ENCODE measurements at regions not wholly inside any gene's neighbourhood (a gene's known extent, or its start where the extent isn't known, plus 50 kb on each side); places are given as distances from the start of the nearest gene placed in this dataset.
"Not testable (repeated sequence)": the region's sequence is repeated elsewhere in the genome, so short reads cannot be mapped to it uniquely, and the experiment has no call there.

DNA sequence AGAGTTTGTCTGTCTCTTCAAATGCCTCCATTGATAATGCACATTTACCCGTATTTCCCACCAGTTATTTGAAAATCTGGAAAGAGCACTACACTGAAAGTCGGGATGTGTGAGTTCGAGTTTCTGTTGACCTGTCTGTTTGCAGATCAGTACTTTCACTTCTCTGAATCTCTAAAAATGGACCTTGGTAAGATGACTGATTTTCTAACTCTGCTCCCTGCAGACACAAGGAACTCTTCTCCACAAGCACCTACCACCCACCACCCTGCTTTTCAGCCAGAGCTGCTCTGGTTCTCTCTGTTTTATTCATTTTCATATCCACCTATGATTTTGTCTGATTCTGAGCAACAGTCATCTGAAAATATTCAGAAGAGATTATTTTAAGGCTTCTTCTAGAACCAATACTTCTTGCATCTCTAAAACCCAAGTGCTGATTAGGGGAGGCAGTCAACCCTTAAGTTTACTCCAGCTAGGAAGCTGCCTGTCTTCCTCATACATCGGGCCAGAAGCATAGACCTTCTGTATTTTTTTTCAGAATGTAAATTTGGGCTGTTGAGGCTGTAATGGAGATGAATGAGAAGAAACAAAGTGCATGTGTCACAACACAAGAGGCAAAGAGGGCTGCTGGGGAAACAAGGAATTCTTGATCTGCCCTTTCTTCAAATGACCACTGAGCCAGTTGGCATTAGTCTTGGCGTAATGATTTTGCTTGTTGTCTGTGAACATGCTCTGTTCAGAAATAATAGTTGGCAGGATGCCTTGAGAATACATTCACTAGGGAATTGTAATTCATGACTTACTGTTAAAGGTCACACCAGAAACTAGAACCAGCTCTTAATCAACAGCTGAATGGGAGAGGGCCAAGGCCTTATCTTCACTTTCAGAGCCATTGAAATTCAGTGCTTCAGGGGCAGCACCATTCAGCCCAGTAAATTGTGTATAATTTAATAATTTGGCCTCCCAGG lies 85.4 kb upstream of the MYLIP start:
- H3K27me3 ChIP-seq (ENCODE audit: control insufficient read depth, insufficient read depth, low read length) = no peaks in the 10 kb centered on the region
- no peaks in the 10 kb centered on the region for H3K36me3 ChIP-seq (ENCODE audit: control insufficient read depth, insufficient read depth, low read length)
- H3K79me2 ChIP-seq = no peaks in the 10 kb centered on the region
- H2AFZ ChIP-seq = no peak overlapping the region
- no peak overlapping the region for H3K4me2 ChIP-seq (ENCODE audit: low read length)
- H3K9ac ChIP-seq = no peak overlapping the region
- H3K27ac ChIP-seq = no peak overlapping the region
- no peak overlapping the region for H3K4me3 ChIP-seq (ENCODE audit: low read depth, low read length)
- no peaks in the 10 kb centered on the region for H3K4me1 ChIP-seq
- no peaks in the 10 kb centered on the region for H3K9me3 ChIP-seq (ENCODE audit: control insufficient read depth, low read length)
- TF ChIP-seq, protein P1, sequence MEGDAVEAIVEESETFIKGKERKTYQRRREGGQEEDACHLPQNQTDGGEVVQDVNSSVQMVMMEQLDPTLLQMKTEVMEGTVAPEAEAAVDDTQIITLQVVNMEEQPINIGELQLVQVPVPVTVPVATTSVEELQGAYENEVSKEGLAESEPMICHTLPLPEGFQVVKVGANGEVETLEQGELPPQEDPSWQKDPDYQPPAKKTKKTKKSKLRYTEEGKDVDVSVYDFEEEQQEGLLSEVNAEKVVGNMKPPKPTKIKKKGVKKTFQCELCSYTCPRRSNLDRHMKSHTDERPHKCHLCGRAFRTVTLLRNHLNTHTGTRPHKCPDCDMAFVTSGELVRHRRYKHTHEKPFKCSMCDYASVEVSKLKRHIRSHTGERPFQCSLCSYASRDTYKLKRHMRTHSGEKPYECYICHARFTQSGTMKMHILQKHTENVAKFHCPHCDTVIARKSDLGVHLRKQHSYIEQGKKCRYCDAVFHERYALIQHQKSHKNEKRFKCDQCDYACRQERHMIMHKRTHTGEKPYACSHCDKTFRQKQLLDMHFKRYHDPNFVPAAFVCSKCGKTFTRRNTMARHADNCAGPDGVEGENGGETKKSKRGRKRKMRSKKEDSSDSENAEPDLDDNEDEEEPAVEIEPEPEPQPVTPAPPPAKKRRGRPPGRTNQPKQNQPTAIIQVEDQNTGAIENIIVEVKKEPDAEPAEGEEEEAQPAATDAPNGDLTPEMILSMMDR (IDR thresholded peaks at IDR 0.05) = no peak

DNA sequence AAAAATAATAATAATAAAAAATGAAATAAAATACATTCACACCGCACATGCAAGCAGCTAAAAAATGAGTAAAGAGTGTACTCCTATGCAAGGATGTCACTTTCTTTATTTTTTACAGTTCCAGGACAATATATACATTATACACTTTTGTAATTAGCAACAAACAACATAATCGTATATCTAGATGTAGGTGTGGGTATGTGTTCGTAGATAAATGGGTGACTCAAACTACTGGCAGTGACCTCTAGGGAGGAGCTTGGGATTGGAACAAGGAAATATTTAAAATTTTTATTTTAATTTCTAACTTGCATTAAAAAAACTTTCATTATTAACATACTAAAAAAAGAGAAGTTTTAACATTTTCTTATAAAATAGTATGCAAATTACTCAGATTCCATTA lies 86.1 kb upstream of the MYLIP start:
- H3K4me3 ChIP-seq (ENCODE audit: low read depth, low read length) = no peak overlapping the region
- H3K4me2 ChIP-seq (ENCODE audit: low read length) = no peak overlapping the region
- no peaks in the 10 kb centered on the region for H3K4me1 ChIP-seq
- H3K9ac ChIP-seq = no peak overlapping the region
- H2AFZ ChIP-seq = no peak overlapping the region
- H3K27ac ChIP-seq = no peak overlapping the region
- H3K27me3 ChIP-seq (ENCODE audit: control insufficient read depth, insufficient read depth, low read length) = no peaks in the 10 kb centered on the region
- H3K36me3 ChIP-seq (ENCODE audit: control insufficient read depth, insufficient read depth, low read length) = no peaks in the 10 kb centered on the region
- TF ChIP-seq, protein P1 (IDR thresholded peaks at IDR 0.05) = no peak
- H3K79me2 ChIP-seq = no peaks in the 10 kb centered on the region
- no peaks in the 10 kb centered on the region for H3K9me3 ChIP-seq (ENCODE audit: control insufficient read depth, low read length)

DNA sequence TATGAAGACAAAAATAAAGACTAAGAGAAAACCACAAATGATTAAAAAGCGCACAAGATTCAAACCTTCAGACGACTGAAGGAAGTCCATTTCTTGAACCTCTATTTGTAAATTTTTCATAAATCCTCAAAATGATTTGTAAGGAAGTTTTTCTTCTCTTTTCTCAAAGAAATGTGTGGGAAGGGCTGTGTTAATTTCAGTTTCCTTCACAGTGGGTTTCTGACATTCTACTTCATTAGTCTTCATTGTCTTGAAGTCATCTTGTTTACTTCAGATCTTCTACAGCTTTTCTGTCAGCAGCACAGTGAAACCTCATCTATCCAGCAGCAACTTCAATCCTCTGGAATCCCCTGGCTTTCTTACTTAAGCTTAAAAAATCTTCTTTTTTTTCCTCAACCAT lies 87.6 kb upstream of the MYLIP start:
- Histone ChIP-seq H3K4me3 (ENCODE audit: low read depth, low read length) (no peak overlapping the region), H3K9me3 (ENCODE audit: control insufficient read depth, low read length) (no peaks in the 10 kb centered on the region), H3K36me3 (ENCODE audit: control insufficient read depth, insufficient read depth, low read length) (no peaks in the 10 kb centered on the region), H3K4me1 (no peaks in the 10 kb centered on the region), H3K27ac (no peak overlapping the region), H3K4me2 (ENCODE audit: low read length) (no peak overlapping the region), H2AFZ (no peak overlapping the region), H3K9ac (no peak overlapping the region), H3K27me3 (ENCODE audit: control insufficient read depth, insufficient read depth, low read length) (no peaks in the 10 kb centered on the region), H3K79me2 (no peaks in the 10 kb centered on the region)
- TF ChIP-seq, protein P1 (IDR thresholded peaks at IDR 0.05) = no peak

DNA sequence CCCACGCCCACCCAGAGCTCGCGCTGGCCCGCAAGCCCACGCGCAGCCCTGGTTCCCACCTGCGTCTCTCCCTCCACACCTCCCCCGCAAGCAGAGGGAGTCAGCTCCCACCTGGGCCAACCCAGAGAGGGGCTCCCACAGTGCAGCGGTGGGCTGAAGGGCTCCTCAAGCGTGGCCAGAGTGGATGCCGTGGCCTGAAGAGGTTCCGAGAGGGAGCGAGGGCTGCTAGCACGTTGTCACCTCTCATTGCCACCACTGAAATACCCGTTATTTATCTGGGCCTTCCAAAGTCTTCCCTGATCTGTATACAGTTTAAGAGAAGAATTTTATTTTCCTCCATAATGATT lies 88.3 kb upstream of the MYLIP start:
- H3K9ac ChIP-seq = no peak overlapping the region
- no peaks in the 10 kb centered on the region for H3K36me3 ChIP-seq (ENCODE audit: control insufficient read depth, insufficient read depth, low read length)
- H3K27me3 ChIP-seq (ENCODE audit: control insufficient read depth, insufficient read depth, low read length) = no peaks in the 10 kb centered on the region
- H3K4me2 ChIP-seq (ENCODE audit: low read length) = no peak overlapping the region
- no peaks in the 10 kb centered on the region for H3K4me1 ChIP-seq
- no peak overlapping the region for H2AFZ ChIP-seq
- TF ChIP-seq, protein P1 (IDR thresholded peaks at IDR 0.05) = no peak
- no peak overlapping the region for H3K27ac ChIP-seq
- H3K9me3 ChIP-seq (ENCODE audit: control insufficient read depth, low read length) = no peaks in the 10 kb centered on the region
- no peak overlapping the region for H3K4me3 ChIP-seq (ENCODE audit: low read depth, low read length)
- no peaks in the 10 kb centered on the region for H3K79me2 ChIP-seq

DNA sequence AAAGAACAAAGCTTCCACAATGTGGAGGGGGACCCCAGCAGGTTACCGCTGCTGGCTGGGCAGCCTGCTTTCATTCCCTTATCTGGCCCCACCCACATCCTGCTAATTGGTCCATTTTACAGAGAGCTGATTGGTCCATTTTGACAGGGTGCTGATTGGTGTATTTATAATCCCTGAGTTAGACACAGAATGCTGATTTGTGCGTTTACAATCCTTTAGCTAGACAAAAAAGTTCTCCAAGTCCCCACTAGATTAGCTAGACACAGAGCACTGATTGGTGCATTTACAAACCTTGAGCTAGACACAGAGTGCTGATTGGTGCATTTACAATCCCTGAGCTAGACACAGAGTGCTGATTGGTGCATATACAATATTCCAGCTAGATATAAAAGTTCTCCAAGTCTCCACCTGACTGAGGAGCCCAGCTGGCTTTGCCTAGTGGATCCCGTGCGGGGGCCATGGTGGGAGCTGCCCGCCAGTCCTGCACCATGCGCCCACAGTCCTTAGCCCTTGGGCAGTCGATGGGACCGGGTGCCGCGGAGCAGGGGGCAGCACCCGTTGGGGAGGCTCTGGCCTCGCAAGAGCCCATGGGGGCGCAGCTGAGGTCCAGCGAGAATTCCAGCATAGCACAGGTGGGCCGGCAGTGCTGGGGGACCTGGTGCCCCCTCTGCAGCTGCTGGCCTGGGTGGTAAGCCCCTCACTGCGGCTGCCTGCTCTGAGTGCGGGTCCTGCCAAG lies 88.8 kb upstream of the MYLIP start:
- not testable (repeated sequence) for H3K4me3 ChIP-seq (ENCODE audit: low read depth, low read length); H3K79me2 ChIP-seq; H3K36me3 ChIP-seq (ENCODE audit: control insufficient read depth, insufficient read depth, low read length); H3K9me3 ChIP-seq (ENCODE audit: control insufficient read depth, low read length); H3K4me2 ChIP-seq (ENCODE audit: low read length); H3K27ac ChIP-seq; H3K9ac ChIP-seq; H3K4me1 ChIP-seq; H3K27me3 ChIP-seq (ENCODE audit: control insufficient read depth, insufficient read depth, low read length); H2AFZ ChIP-seq

All from parathyroid adenoma (tissue), 2 donors.